ENCODE measurements at regions not wholly inside any gene's neighbourhood (a gene's known extent, or its start where the extent isn't known, plus 50 kb on each side); places are given as distances from the start of the nearest gene placed in this dataset.

DNA sequence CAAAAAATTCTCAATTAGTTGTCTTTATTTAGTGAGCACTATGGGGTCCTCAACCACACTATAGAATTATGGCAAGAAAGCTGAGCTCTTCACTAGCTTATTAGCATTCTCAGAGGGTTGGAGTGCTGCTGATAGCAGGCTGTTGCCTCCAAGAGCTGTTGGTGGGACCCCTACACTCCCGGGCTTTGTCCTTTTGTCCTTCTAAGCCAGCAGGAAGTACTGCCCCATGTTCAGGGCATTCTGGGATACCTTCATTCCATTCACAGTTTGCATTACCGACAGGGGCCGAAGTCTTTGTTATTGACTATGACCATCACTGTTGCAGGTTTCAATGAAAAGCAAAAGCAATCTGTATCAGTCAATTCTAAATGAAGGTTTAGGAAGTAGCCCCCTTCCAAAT is 89.5 kb upstream of the OTX2 start:
- TF ChIP-seq, protein P1, sequence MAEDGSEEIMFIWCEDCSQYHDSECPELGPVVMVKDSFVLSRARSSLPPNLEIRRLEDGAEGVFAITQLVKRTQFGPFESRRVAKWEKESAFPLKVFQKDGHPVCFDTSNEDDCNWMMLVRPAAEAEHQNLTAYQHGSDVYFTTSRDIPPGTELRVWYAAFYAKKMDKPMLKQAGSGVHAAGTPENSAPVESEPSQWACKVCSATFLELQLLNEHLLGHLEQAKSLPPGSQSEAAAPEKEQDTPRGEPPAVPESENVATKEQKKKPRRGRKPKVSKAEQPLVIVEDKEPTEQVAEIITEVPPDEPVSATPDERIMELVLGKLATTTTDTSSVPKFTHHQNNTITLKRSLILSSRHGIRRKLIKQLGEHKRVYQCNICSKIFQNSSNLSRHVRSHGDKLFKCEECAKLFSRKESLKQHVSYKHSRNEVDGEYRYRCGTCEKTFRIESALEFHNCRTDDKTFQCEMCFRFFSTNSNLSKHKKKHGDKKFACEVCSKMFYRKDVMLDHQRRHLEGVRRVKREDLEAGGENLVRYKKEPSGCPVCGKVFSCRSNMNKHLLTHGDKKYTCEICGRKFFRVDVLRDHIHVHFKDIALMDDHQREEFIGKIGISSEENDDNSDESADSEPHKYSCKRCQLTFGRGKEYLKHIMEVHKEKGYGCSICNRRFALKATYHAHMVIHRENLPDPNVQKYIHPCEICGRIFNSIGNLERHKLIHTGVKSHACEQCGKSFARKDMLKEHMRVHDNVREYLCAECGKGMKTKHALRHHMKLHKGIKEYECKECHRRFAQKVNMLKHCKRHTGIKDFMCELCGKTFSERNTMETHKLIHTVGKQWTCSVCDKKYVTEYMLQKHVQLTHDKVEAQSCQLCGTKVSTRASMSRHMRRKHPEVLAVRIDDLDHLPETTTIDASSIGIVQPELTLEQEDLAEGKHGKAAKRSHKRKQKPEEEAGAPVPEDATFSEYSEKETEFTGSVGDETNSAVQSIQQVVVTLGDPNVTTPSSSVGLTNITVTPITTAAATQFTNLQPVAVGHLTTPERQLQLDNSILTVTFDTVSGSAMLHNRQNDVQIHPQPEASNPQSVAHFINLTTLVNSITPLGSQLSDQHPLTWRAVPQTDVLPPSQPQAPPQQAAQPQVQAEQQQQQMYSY (CRISPR knock-in tag; IDR thresholded peaks at IDR 0.05): no peak
- TF ChIP-seq TP53 (CRISPR knock-in tag; IDR thresholded peaks at IDR 0.05) (no peak), CREB1 (CRISPR knock-in tag; IDR thresholded peaks at IDR 0.05) (no peak)

All from WTC11 (cell line).